H1 (cell line): ENCODE measurements at regions not wholly inside any gene's neighbourhood (a gene's known extent, or its start where the extent isn't known, plus 50 kb on each side); places are given as distances from the start of the nearest gene placed in this dataset.

Source experiments
- CTCF ChIA-PET: fragments of 300-600 bp; sonication (Branson Sonifier 250); formaldehyde crosslinking; loops from one replicate; lab custom pipeline; 2021; ENCODE audit not compliant: partially characterized antibody; lab: Charles Lee
- POLR2A ChIA-PET: fragments of 300-600 bp; sonication (Branson Sonifier 250); formaldehyde crosslinking; loops from one replicate; lab custom pipeline; 2021; ENCODE audit warnings: inconsistent platforms; ENCODE audit not compliant: partially characterized antibody; lab: Charles Lee
- DNase-seq, 2 experiments: peaks; one replicate each; pipeline versions ENCODE4 v3.0.0 to v3.0.0-alpha.2; 2010 to 2022; ENCODE audit warnings: low spot score in 2 of 2, low read depth in 1 of 2, mixed read lengths in 1 of 2
- FAIRE-seq: peaks from 2 replicates; lab custom pipeline; 2011; peaks lifted over from hg19 to GRCh38; lab: Jason Lieb, UNC
- H2AFZ ChIP-seq: 2 replicates; pipeline ENCODE4 v1.8.1; 2012; ENCODE audit warnings: low read length, inconsistent platforms
- H2AK5ac ChIP-seq: 2 replicates; pipeline ENCODE4 v1.6.1; 2013; ENCODE audit warnings: low read depth, low read length
- H2BK120ac ChIP-seq: replicated peaks from 2 replicates; pipeline ENCODE3; 2013; ENCODE audit warnings: low read depth, low read length, inconsistent platforms
- H2BK12ac ChIP-seq: 2 replicates; pipeline ENCODE4 v1.6.1; 2013; ENCODE audit warnings: low read depth, low read length
- H2BK15ac ChIP-seq: 2 replicates; pipeline ENCODE4 v1.6.1; 2013; ENCODE audit warnings: low read length
- H2BK20ac ChIP-seq: 2 replicates; pipeline ENCODE4 v1.6.1; 2013; ENCODE audit warnings: low read length
- H2BK5ac ChIP-seq: 2 replicates; pipeline ENCODE4 v1.6.1; 2013; ENCODE audit warnings: low read depth, low read length
- H3K14ac ChIP-seq: 2 replicates; pipeline ENCODE4 v1.6.1; 2013; ENCODE audit warnings: inconsistent platforms; ENCODE audit not compliant: insufficient read length
- H3K18ac ChIP-seq: 2 replicates; pipeline ENCODE4 v1.6.1; 2013; ENCODE audit warnings: low read length; ENCODE audit errors: extremely low read depth
- H3K23ac ChIP-seq: 2 replicates; pipeline ENCODE4 v1.6.1; 2013; ENCODE audit warnings: inconsistent platforms; ENCODE audit not compliant: insufficient read length
- H3K23me2 ChIP-seq: 2 replicates; pipeline ENCODE4 v1.6.1; 2013; ENCODE audit warnings: low read depth, low read length
- H3K27ac ChIP-seq: 2 replicates; pipeline ENCODE4 v1.6.1; 2011; ENCODE audit warnings: low read depth, low read length, inconsistent platforms
- H3K27me3 ChIP-seq, 4 experiments: replicated peaks in 1 of 4; 1 replicate in 1 of 4; 2 replicates in 3 of 4; pipeline versions ENCODE4 v1.6.1 to v1.8.1; 2011 to 2013; ENCODE audit warnings: low read length in 3 of 4, mild to moderate bottlenecking in 3 of 4, inconsistent platforms in 2 of 4, mixed read lengths in 2 of 4, moderate library complexity in 1 of 4; ENCODE audit not compliant: control insufficient read depth in 3 of 4, insufficient read depth in 3 of 4; ENCODE audit errors: extremely low read depth in 1 of 4
- H3K36me3 ChIP-seq, 4 experiments: 2 replicates each; pipeline versions ENCODE4 v1.6.1 to v1.8.1; 2011 to 2013; ENCODE audit warnings: mild to moderate bottlenecking in 4 of 4, low read length in 3 of 4, moderate library complexity in 2 of 4, control low read depth in 1 of 4, inconsistent platforms in 1 of 4; ENCODE audit not compliant: insufficient read depth in 4 of 4, control insufficient read depth in 2 of 4
- H3K4ac ChIP-seq: replicated peaks from 2 replicates; pipeline ENCODE3; 2013; ENCODE audit warnings: low read length, low read depth, mixed read lengths, inconsistent platforms; ENCODE audit not compliant: insufficient read length
- H3K4me1 ChIP-seq, 4 experiments: replicated peaks in 1 of 4; 1 replicate in 1 of 4; 2 replicates in 3 of 4; pipeline versions ENCODE4 v1.6.1 to v1.8.1; 2011 to 2013; ENCODE audit warnings: low read length in 3 of 4, inconsistent platforms in 2 of 4, mixed read lengths in 1 of 4; ENCODE audit not compliant: insufficient read depth in 4 of 4, control insufficient read depth in 3 of 4
- H3K4me2 ChIP-seq, 2 experiments: 2 replicates each; pipeline versions ENCODE4 v1.6.1 to v1.8.1; 2011 to 2013; ENCODE audit warnings: low read depth in 2 of 2, low read length in 2 of 2, control low read depth in 1 of 2, inconsistent platforms in 1 of 2, mild to moderate bottlenecking in 1 of 2; ENCODE audit not compliant: insufficient read depth in 1 of 2
- H3K4me3 ChIP-seq, 4 experiments: fragments of 200-600, 300-600 bp in 1 of 4; sonication (generic), shearing (Covaris generic), sonication (Bioruptor Twin) in 1 of 4; 2 replicates each; pipeline versions ENCODE4 v1.5.1 to v1.8.1; 2011 to 2016; ENCODE audit warnings: low read length in 4 of 4, low read depth in 3 of 4, control low read depth in 2 of 4, inconsistent platforms in 2 of 4, mild to moderate bottlenecking in 2 of 4, mixed read lengths in 1 of 4, moderate library complexity in 1 of 4; ENCODE audit not compliant: insufficient read depth in 2 of 4; ENCODE audit errors: extremely low read depth in 1 of 4
- H3K56ac ChIP-seq: replicated peaks from 2 replicates; pipeline ENCODE3; 2013; ENCODE audit warnings: low read depth, mild to moderate bottlenecking, mixed read lengths, low read length, inconsistent platforms; ENCODE audit not compliant: insufficient read length
- H3K79me1 ChIP-seq: 2 replicates; pipeline ENCODE4 v1.6.1; 2013; ENCODE audit warnings: low read depth, low read length, control low read depth
- H3K79me2 ChIP-seq, 2 experiments: 2 replicates each; pipeline versions ENCODE4 v1.6.1 to v1.8.1; 2012 to 2013; ENCODE audit warnings: low read length in 2 of 2, mild to moderate bottlenecking in 2 of 2, inconsistent platforms in 1 of 2; ENCODE audit not compliant: insufficient read depth in 2 of 2, control insufficient read depth in 1 of 2
- H3K9ac ChIP-seq, 4 experiments: replicated peaks in 1 of 4; 1 replicate in 1 of 4; 2 replicates in 3 of 4; pipeline versions ENCODE4 v1.6.1 to v1.8.1; 2011 to 2013; ENCODE audit warnings: low read depth in 3 of 4, low read length in 3 of 4, control low read depth in 2 of 4, mild to moderate bottlenecking in 2 of 4, moderate library complexity in 2 of 4, inconsistent platforms in 1 of 4; ENCODE audit errors: extremely low read depth in 1 of 4
- H3K9me3 ChIP-seq, 2 experiments: 2 replicates each; pipeline versions ENCODE4 v1.6.1 to v1.8.1; 2012 to 2013; ENCODE audit warnings: mild to moderate bottlenecking in 2 of 2, moderate library complexity in 2 of 2, control low read depth in 1 of 2, inconsistent platforms in 1 of 2, low read depth in 1 of 2, low read length in 1 of 2, mixed read lengths in 1 of 2; ENCODE audit not compliant: insufficient read depth in 2 of 2
- H4K20me1 ChIP-seq, 2 experiments: replicated peaks in 1 of 2; 2 replicates each; pipeline versions ENCODE3 to v1.8.1; 2011 to 2013; ENCODE audit warnings: inconsistent platforms in 2 of 2, low read length in 2 of 2, mild to moderate bottlenecking in 1 of 2; ENCODE audit not compliant: insufficient read depth in 2 of 2, control insufficient read depth in 1 of 2
- H4K5ac ChIP-seq: 2 replicates; pipeline ENCODE4 v1.6.1; 2013; ENCODE audit warnings: low read length, low read depth, mixed read lengths, inconsistent platforms; ENCODE audit not compliant: insufficient read length
- H4K8ac ChIP-seq: 2 replicates; pipeline ENCODE4 v1.8.0; 2013; ENCODE audit warnings: mild to moderate bottlenecking, moderate library complexity, low read length, inconsistent platforms; ENCODE audit not compliant: insufficient read depth; ENCODE audit errors: extremely low read depth
- H4K91ac ChIP-seq: replicated peaks from 2 replicates; pipeline ENCODE3; 2013; ENCODE audit warnings: low read length, mixed read lengths, inconsistent platforms; ENCODE audit not compliant: insufficient read length
- CHD2 ChIP-seq: IDR thresholded peaks from 2 replicates; pipeline ENCODE4 v1.6.1; 2012; ENCODE audit warnings: low read length, improper control_type of control experiment
- CTBP2 ChIP-seq: IDR thresholded peaks from 2 replicates; pipeline ENCODE4 v1.7.0; 2011; ENCODE audit warnings: borderline replicate concordance, mild to moderate bottlenecking, moderate library complexity, mixed read lengths, low read length; ENCODE audit not compliant: insufficient read depth, insufficient read length
- GABPA ChIP-seq: IDR thresholded peaks from 2 replicates; pipeline ENCODE4 v1.6.1; 2011; ENCODE audit warnings: mild to moderate bottlenecking, low read length, moderate library complexity, borderline replicate concordance; ENCODE audit not compliant: insufficient read depth
- KDM1A ChIP-seq: fragments of 200-600, 300-600 bp; sonication (generic); IDR thresholded peaks from 2 replicates; pipeline ENCODE4 v1.7.1; 2016; ENCODE audit warnings: mild to moderate bottlenecking, low read length, borderline replicate concordance
- NRF1 ChIP-seq: IDR thresholded peaks from 2 replicates; pipeline ENCODE4 v1.6.1; 2011; ENCODE audit warnings: mild to moderate bottlenecking, low read depth, low read length, improper control_type of control experiment
- POLR2A ChIP-seq, 2 experiments: IDR thresholded peaks; 1 replicate in 1 of 2; 2 replicates in 1 of 2; pipeline ENCODE4 v1.6.1; 2011; ENCODE audit warnings: low read depth in 2 of 2, low read length in 2 of 2, mild to moderate bottlenecking in 2 of 2; ENCODE audit errors: control extremely low read depth in 1 of 2
- POLR2AphosphoS5 ChIP-seq: IDR thresholded peaks from 2 replicates; pipeline ENCODE4 v1.6.1; 2011; ENCODE audit warnings: low read depth, low read length
- SIN3A ChIP-seq, 2 experiments: IDR thresholded peaks in 1 of 2; conservative IDR thresholded peaks in 1 of 2; 2 replicates each; pipeline ENCODE4 v1.6.1; 2011 to 2012; ENCODE audit warnings: low read length in 2 of 2, improper control_type of control experiment in 1 of 2, low read depth in 1 of 2, mild to moderate bottlenecking in 1 of 2
- SP2 ChIP-seq: IDR thresholded peaks from 2 replicates; pipeline ENCODE4 v1.6.1; 2012; ENCODE audit warnings: mild to moderate bottlenecking, low read length, inconsistent platforms
- SUZ12 ChIP-seq: fragments of 200-600 bp; sonication (generic); IDR thresholded peaks from 2 replicates; pipeline ENCODE4 v1.6.1; 2012; ENCODE audit warnings: mild to moderate bottlenecking, inconsistent platforms, low read length, moderate library complexity, mixed read lengths
- WGBS, 2 experiments: shearing (Covaris generic) in 1 of 2; methylation state at CpG; one replicate each; pipeline versions ENCODE4 v1.1.6 to v1.1.7; 2013 to 2015; ENCODE audit warnings: low lambda C conversion rate in 2 of 2, mixed read lengths in 2 of 2, inconsistent platforms in 1 of 2, low coverage in 1 of 2, missing lambda C conversion rate in 1 of 2; ENCODE audit not compliant: insufficient replicate concordance in 2 of 2, insufficient coverage in 1 of 2, insufficient read length in 1 of 2; ENCODE audit errors: extremely low coverage in 1 of 2, missing lambda C conversion rate in 1 of 2; 5-methylcytosine and 5-hydroxymethylcytosine counted together
- TF ChIP-seq, protein P1 (sequence below): IDR thresholded peaks from 2 replicates; pipeline ENCODE4 v1.6.1; 2011; ENCODE audit warnings: low read depth, mild to moderate bottlenecking, low read length; ENCODE audit not compliant: insufficient read depth

DNA sequence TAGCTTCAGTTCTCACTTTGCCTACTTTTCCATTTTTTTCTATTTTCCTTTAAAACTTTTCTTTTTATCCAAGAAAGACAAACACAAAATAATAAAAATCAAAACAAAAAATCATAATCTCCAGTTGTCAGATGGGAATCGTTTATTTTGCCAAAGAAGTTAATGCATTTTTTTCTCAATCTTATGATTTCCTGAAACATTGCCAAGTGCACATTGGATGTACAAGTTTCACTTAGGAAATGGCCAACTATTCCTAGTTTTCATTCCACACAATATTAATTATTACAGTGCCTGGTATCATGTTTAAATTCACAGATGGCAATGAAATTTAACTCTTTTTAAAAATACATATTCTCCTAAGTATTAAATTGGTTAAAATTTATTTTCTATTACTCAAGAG, 1050.5 kb downstream of the TTLL7 start:
- H3K56ac ChIP-seq = no peak overlapping the region
- H3K9me3 ChIP-seq = no peaks in the 10 kb centered on the region
- DNase-seq = no peak
- POLR2A ChIA-PET = no interaction called here
- no peak for FAIRE-seq
- no peaks in the 10 kb centered on the region for H3K36me3 ChIP-seq
- TF ChIP-seq SP2 (no peak), CHD2 (no peak), GABPA (no peak), SIN3A (conservative IDR thresholded peaks at IDR 0.05 in 1 of 2, IDR thresholded peaks at IDR 0.05 in 1 of 2; ENCODE audit: low read depth in 1 of 2, low read length in 2 of 2) (no peak), NRF1 (no peak), POLR2AphosphoS5 (no peak), KDM1A (no peak), SUZ12 (no peak), POLR2A (IDR thresholded peaks at IDR 0.05; ENCODE audit: control extremely low read depth in 1 of 2, low read depth in 2 of 2, low read length in 2 of 2) (no peak), CTBP2 (no peak)
- TF ChIP-seq, protein P1, sequence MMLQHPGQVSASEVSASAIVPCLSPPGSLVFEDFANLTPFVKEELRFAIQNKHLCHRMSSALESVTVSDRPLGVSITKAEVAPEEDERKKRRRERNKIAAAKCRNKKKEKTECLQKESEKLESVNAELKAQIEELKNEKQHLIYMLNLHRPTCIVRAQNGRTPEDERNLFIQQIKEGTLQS = no peak
- no peak overlapping the region for H3K4me3 ChIP-seq
- H3K79me2 ChIP-seq = no peaks in the 10 kb centered on the region
- H2BK5ac ChIP-seq = no peak overlapping the region
- no peak overlapping the region for H2BK15ac ChIP-seq
- no peak overlapping the region for H4K91ac ChIP-seq
- H3K79me1 ChIP-seq = no peaks in the 10 kb centered on the region
- CTCF ChIA-PET = no interaction called here
- H2BK20ac ChIP-seq = no peak overlapping the region
- H4K20me1 ChIP-seq = no peaks in the 10 kb centered on the region
- H3K23me2 ChIP-seq = no peaks in the 10 kb centered on the region
- H3K23ac ChIP-seq = no peak overlapping the region
- H3K27me3 ChIP-seq = no peaks in the 10 kb centered on the region
- H3K4ac ChIP-seq = no peak overlapping the region
- no peak overlapping the region for H3K4me2 ChIP-seq
- no peak overlapping the region for H4K8ac ChIP-seq
- H2BK12ac ChIP-seq = no peak overlapping the region
- no peak overlapping the region for H2AK5ac ChIP-seq
- H2BK120ac ChIP-seq = no peak overlapping the region
- no peak overlapping the region for H3K14ac ChIP-seq
- H2AFZ ChIP-seq = no peak overlapping the region
- H3K9ac ChIP-seq = no peak overlapping the region
- no peak overlapping the region for H3K27ac ChIP-seq
- H3K4me1 ChIP-seq = no peaks in the 10 kb centered on the region
- WGBS, 2 experiments = 83% methylated on average over 1 of the region's 1 CpG; no CpG with 5 or more reads in 1 of the 2 experiments
- H3K18ac ChIP-seq = no peak overlapping the region
- H4K5ac ChIP-seq = no peak overlapping the region
